Central memory CD8-positive, alpha-beta T cell (primary cell): ENCODE measurements at regions not wholly inside any gene's neighbourhood (a gene's known extent, or its start where the extent isn't known, plus 50 kb on each side); places are given as distances from the start of the nearest gene placed in this dataset.
"Not testable (repeated sequence)": the region's sequence is repeated elsewhere in the genome, so short reads cannot be mapped to it uniquely, and the experiment has no call there.

Source experiments
- ATAC-seq: fragments of 150-1000 bp; cut with Tn5 transposase; replicated peaks from 2 replicates; pipeline ENCODE4 v1.10.0; 2022; ENCODE audit warnings: mild to moderate bottlenecking, moderate FRiP score, moderate number of reproducible peaks; ENCODE audit not compliant: poor library complexity, severe bottlenecking; ENCODE audit errors: extremely low read depth
- DNase-seq, 2 donors: peaks; one replicate each; pipeline ENCODE4 v3.0.0; 2021; ENCODE audit warnings: low spot score in 2 of 2
- H3K27ac Mint-ChIP-seq: one replicate; pipeline ENCODE4 v1.8.0; 2022; ENCODE audit warnings: low read depth, mild to moderate bottlenecking, moderate library complexity, mixed read lengths
- H3K27me3 Mint-ChIP-seq: one replicate; pipeline ENCODE4 v1.8.0; 2022; ENCODE audit warnings: mixed read lengths
- H3K36me3 Mint-ChIP-seq: one replicate; pipeline ENCODE4 v1.8.0; 2022; ENCODE audit warnings: mild to moderate bottlenecking, moderate library complexity, mixed read lengths; ENCODE audit not compliant: insufficient read depth
- H3K4me1 Mint-ChIP-seq: one replicate; pipeline ENCODE4 v1.8.0; 2022; ENCODE audit warnings: mixed read lengths
- H3K4me3 Mint-ChIP-seq: one replicate; pipeline ENCODE4 v1.8.0; 2022; ENCODE audit warnings: mild to moderate bottlenecking, moderate library complexity, mixed read lengths
- H3K9me3 Mint-ChIP-seq: one replicate; pipeline ENCODE4 v1.8.0; 2022; ENCODE audit warnings: mixed read lengths

- no peak for DNase-seq
- no peak for ATAC-seq
- Mint-ChIP-seq H3K9me3 (peaks cover 13% of the 10 kb centered on the region), H3K4me3 (no peak overlapping the region), H3K27me3 (no peaks in the 10 kb centered on the region), H3K4me1 (no peaks in the 10 kb centered on the region), H3K27ac (no peak overlapping the region), H3K36me3 (no peaks in the 10 kb centered on the region)
Measured at GRCh38 chr6:103105686-103106085, 1712.2 kb downstream of the GRIK2 start.

DNA sequence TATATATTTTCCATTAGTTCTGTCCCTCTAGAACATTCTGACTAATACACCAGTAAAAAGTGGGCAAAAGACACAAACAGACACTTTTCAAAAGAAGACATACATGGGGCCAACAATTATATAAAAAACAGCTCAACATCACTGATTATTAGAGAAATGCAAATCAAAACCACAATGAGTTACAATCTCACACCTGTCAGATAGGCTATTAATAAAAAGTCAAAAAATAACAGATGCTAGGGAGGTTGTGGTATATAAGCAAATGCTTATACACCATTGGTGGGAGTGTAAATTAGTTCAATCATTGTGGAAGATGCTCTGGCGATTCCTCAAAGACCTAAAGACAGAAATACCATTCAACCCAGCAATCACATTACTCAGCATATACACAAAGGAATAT, 1707.8 kb downstream of the GRIK2 start:
- Mint-ChIP-seq H3K27ac (no peak overlapping the region), H3K27me3 (no peaks in the 10 kb centered on the region), H3K4me3 (no peak overlapping the region), H3K4me1 (no peaks in the 10 kb centered on the region), H3K36me3 (peaks cover 2% of the 10 kb centered on the region), H3K9me3 (peaks cover 24% of the 10 kb centered on the region)
- DNase-seq (no peak), ATAC-seq (no peak)

DNA sequence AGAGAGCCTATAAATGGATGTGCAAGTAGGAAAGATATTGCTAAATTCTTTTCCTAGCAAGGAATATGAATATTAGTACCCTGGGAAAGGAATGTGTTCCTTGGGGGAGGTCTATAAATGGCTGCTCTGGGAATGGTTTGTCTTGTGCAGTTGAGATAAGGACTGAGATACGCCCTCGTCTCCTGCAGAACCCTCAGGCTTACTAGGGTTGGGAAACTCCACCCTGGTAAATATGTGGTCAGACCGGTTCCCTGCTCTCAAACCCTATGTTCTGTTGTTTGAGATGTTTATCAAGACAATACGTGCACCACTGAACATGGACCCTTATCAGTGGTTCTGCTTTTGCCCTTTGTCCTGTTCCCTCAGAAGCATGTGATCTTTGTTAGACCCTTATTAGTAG, 1698.9 kb downstream of the GRIK2 start:
- not testable (repeated sequence) for H3K27me3 Mint-ChIP-seq, ATAC-seq, H3K36me3 Mint-ChIP-seq, H3K4me3 Mint-ChIP-seq, H3K4me1 Mint-ChIP-seq, H3K27ac Mint-ChIP-seq, DNase-seq
- peaks cover 11% of the 10 kb centered on the region for H3K9me3 Mint-ChIP-seq

DNA sequence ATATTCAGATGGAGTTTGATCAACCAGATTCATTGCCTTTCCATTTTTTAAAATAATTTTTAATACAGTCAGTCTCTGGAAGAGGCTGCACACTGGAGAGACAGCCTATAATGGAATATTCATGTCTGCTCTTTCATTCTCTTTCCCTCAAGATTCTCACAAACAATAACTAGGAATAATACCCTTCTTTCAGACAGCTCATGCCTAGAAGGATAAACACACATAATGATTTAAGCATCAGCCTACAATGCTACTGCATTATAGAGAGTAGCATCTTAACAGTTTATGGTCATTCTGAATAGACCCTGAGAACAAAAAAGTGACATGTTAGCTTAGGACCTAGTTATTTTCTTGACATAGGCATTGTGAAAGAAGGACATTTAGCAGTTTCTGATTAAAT, 1692.3 kb downstream of the GRIK2 start:
- no peak for DNase-seq
- ATAC-seq = no peak
- Mint-ChIP-seq H3K27me3 (no peaks in the 10 kb centered on the region), H3K36me3 (no peaks in the 10 kb centered on the region), H3K27ac (no peak overlapping the region), H3K4me3 (no peak overlapping the region), H3K4me1 (no peaks in the 10 kb centered on the region), H3K9me3 (peaks cover 16% of the 10 kb centered on the region)

- peaks cover 11% of the 10 kb centered on the region for H3K9me3 Mint-ChIP-seq
- no peaks in the 10 kb centered on the region for H3K27me3 Mint-ChIP-seq
- no peaks in the 10 kb centered on the region for H3K4me1 Mint-ChIP-seq
- DNase-seq (no peak), ATAC-seq (no peak)
- no peaks in the 10 kb centered on the region for H3K36me3 Mint-ChIP-seq
- H3K4me3 Mint-ChIP-seq = no peak overlapping the region
- H3K27ac Mint-ChIP-seq = no peak overlapping the region
Measured at GRCh38 chr6:103081876-103082630, 1688.5 kb downstream of the GRIK2 start.

- Mint-ChIP-seq H3K9me3 (peaks cover 11% of the 10 kb centered on the region), H3K27me3 (no peaks in the 10 kb centered on the region), H3K27ac (no peak overlapping the region), H3K36me3 (no peaks in the 10 kb centered on the region), H3K4me1 (no peaks in the 10 kb centered on the region), H3K4me3 (no peak overlapping the region)
- ATAC-seq (no peak), DNase-seq (no peak)
Measured at GRCh38 chr6:103081126-103081525, 1687.6 kb downstream of the GRIK2 start.

GRCh38 chr6:103080497-103080896, 1687.0 kb downstream of the GRIK2 start:
- Mint-ChIP-seq H3K4me1 (no peaks in the 10 kb centered on the region), H3K36me3 (no peaks in the 10 kb centered on the region), H3K9me3 (peaks cover 6% of the 10 kb centered on the region), H3K27ac (no peak overlapping the region), H3K27me3 (no peaks in the 10 kb centered on the region), H3K4me3 (no peak overlapping the region)
- ATAC-seq (no peak), DNase-seq (no peak)

DNA sequence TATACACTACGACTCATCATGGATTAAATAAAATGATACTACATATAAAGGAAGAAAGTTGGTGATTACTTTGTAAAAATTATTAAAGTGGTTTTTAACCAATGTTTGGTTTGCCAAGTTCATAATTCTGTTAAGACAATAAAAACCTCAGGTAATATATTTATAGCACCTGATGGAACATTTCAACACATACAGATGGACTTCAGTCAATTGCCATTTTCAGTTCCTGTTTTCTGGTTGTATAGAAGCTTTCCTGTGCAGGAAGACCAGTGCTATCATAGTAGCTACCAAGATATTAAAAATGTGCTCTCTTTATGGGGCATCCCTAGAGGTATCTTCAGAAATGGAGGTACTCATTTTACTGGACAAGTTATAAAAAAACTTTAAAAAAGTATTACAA, 1686.4 kb downstream of the GRIK2 start:
- no peak for DNase-seq

DNA sequence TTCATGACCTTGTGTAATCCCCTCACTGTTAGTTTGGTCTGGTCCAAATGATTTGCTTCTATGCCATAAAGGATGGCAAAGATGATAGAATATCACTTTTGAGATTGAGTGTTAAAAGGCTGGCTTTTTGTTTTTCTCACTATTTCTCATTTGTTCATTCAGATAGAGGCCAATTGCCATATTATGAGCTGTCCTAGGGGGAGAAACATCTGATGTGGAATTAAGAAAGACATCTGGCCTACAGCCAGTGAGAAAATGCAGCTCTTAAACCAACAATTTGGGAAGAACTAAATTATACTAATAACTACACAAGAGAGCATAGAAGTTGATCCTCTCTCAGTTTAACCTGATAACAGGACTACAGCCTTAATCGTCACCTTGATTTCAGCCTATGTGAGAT, 1668.6 kb downstream of the GRIK2 start:
- Mint-ChIP-seq H3K4me3 (no peak overlapping the region), H3K9me3 (peaks cover 9% of the 10 kb centered on the region), H3K36me3 (no peaks in the 10 kb centered on the region), H3K27me3 (no peaks in the 10 kb centered on the region), H3K27ac (no peak overlapping the region), H3K4me1 (no peaks in the 10 kb centered on the region)
- DNase-seq (no peak), ATAC-seq (no peak)

More for the DNA sequence above, 1686.4 kb downstream of the GRIK2 start:
- no peaks in the 10 kb centered on the region for H3K36me3 Mint-ChIP-seq
- H3K4me3 Mint-ChIP-seq = no peak overlapping the region
- H3K4me1 Mint-ChIP-seq = no peaks in the 10 kb centered on the region
- H3K27me3 Mint-ChIP-seq = no peaks in the 10 kb centered on the region
- peaks cover 6% of the 10 kb centered on the region for H3K9me3 Mint-ChIP-seq
- H3K27ac Mint-ChIP-seq = no peak overlapping the region
- ATAC-seq = no peak

GRCh38 chr6:103047567-103047966, 1654.1 kb downstream of the GRIK2 start:
- Mint-ChIP-seq H3K9me3 (peaks cover 9% of the 10 kb centered on the region), H3K27me3 (no peaks in the 10 kb centered on the region), H3K36me3 (no peaks in the 10 kb centered on the region), H3K27ac (no peak overlapping the region), H3K4me3 (no peak overlapping the region), H3K4me1 (no peaks in the 10 kb centered on the region)
- DNase-seq = no peak
- ATAC-seq = no peak

GRCh38 chr6:103042336-103042735, 1648.8 kb downstream of the GRIK2 start:
- Mint-ChIP-seq H3K27me3 (no peaks in the 10 kb centered on the region), H3K4me1 (no peaks in the 10 kb centered on the region), H3K9me3 (no peaks in the 10 kb centered on the region), H3K36me3 (no peaks in the 10 kb centered on the region), H3K27ac (no peak overlapping the region), H3K4me3 (no peak overlapping the region)
- ATAC-seq = no peak
- no peak for DNase-seq

- Mint-ChIP-seq H3K36me3 (no peaks in the 10 kb centered on the region), H3K9me3 (peaks cover 10% of the 10 kb centered on the region), H3K4me1 (no peaks in the 10 kb centered on the region), H3K27me3 (no peaks in the 10 kb centered on the region), H3K4me3 (no peak overlapping the region), H3K27ac (no peak overlapping the region)
- DNase-seq (no peak), ATAC-seq (no peak)
Measured at GRCh38 chr6:103036846-103037245, 1643.3 kb downstream of the GRIK2 start.

DNA sequence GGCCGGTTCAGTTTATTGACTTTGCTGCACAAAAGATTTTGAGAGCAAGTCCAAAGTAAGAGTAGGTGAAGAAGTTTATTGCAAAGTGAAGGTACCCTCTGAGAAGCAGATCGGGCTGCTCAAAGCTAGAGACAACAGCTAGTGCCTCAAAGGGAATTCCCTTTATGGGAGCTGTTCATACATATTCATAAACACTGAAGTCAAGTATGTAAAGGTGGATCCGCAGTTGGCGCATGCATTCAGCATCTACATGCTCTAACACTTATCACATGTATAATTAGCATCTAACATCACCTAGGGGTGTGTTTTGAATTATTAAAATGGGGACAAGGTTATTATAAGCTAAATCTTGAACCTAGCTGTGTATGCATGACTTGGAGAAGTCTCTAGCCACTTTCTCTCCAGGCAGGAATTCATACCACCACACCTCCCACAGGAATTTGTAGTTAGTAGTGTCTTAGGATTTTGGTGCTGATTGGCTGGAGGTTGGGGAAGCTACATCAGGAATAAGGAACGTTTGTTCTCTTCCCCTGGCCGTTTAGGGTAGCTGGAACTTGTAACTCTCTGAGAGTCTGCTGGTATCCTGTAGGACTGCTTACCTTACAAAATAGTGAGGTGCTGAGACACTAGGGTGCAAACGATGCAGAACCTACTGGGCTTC, 1633.9 kb downstream of the GRIK2 start:
- Mint-ChIP-seq H3K4me1 (no peaks in the 10 kb centered on the region), H3K27ac (no peak overlapping the region), H3K27me3 (no peaks in the 10 kb centered on the region), H3K36me3 (no peaks in the 10 kb centered on the region), H3K9me3 (no peaks in the 10 kb centered on the region), H3K4me3 (no peak overlapping the region)
- ATAC-seq (no peak), DNase-seq (no peak)
